ENCODE measurements at regions not wholly inside any gene's neighbourhood (a gene's known extent, or its start where the extent isn't known, plus 50 kb on each side); places are given as distances from the start of the nearest gene placed in this dataset.
"Not testable (repeated sequence)": the region's sequence is repeated elsewhere in the genome, so short reads cannot be mapped to it uniquely, and the experiment has no call there.

GRCh38 chr6:21282360-21282759 is 311.2 kb upstream of the SOX4 start:
- DNase-seq (ENCODE audit: low read depth); CTCF ChIA-PET; H3K27me3 ChIP-seq (ENCODE audit: control insufficient read depth, insufficient read depth, low read length); POLR2A ChIA-PET; H3K36me3 ChIP-seq (ENCODE audit: control insufficient read depth, insufficient read depth, low read length); H3K4me3 ChIP-seq (ENCODE audit: low read depth, low read length): not testable (repeated sequence)

- ChIA-PET CTCF (no interaction called here), POLR2A (no interaction called here)
- Histone ChIP-seq H3K4me3 (ENCODE audit: low read depth, low read length) (no peak overlapping the region), H3K27me3 (ENCODE audit: control insufficient read depth, insufficient read depth, low read length) (no peaks in the 10 kb centered on the region), H3K36me3 (ENCODE audit: control insufficient read depth, insufficient read depth, low read length) (no peaks in the 10 kb centered on the region)
- DNase-seq (ENCODE audit: low read depth) = no peak
- TF ChIP-seq CTCF (IDR thresholded peaks at IDR 0.05; ENCODE audit: insufficient read depth, low read depth, low read length) = no peak
Measured at GRCh38 chr6:21284166-21284565, 309.4 kb upstream of the SOX4 start.

- ChIA-PET POLR2A (no interaction called here), CTCF (no interaction called here)
- TF ChIP-seq CTCF (IDR thresholded peaks at IDR 0.05; ENCODE audit: insufficient read depth, low read depth, low read length) = no peak
Measured at GRCh38 chr6:21284706-21285105, 308.8 kb upstream of the SOX4 start.

DNA sequence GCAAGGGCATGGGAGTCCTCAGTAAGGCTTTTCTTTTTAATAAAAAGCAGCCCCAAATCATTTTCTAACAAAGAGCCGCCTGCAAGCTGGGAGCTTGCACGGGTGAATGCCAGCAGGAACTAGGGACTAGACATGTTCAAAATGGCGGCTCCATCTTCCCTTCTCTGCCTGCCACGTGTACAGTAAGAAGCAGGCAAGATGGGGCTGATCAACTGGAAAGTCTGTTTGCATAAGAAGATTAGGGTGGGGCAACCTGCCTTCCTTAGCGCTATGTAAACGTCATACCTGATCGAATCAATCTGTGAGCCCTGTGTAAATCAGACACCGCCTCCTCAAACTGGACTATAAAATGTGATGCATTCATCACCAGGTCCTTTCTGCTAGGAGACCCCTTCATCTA is 299.4 kb upstream of the SOX4 start:
- Histone ChIP-seq H3K36me3 (ENCODE audit: control insufficient read depth, insufficient read depth, low read length) (no peaks in the 10 kb centered on the region), H3K27me3 (ENCODE audit: control insufficient read depth, insufficient read depth, low read length) (no peaks in the 10 kb centered on the region), H3K4me3 (ENCODE audit: low read depth, low read length) (no peak overlapping the region)
- no peak for DNase-seq (ENCODE audit: low read depth)
- TF ChIP-seq CTCF (IDR thresholded peaks at IDR 0.05; ENCODE audit: insufficient read depth, low read depth, low read length) = no peak
- ChIA-PET POLR2A (no interaction called here), CTCF (interaction anchor here (0.9 kb wide), 1 partner anchor 9 kb away, joined by 3 read pairs; no protein-coding TSS in a partner anchor)

More at GRCh38 chr6:21284706-21285105, 308.8 kb upstream of the SOX4 start:
- no peak for DNase-seq (ENCODE audit: low read depth)
- Histone ChIP-seq H3K4me3 (ENCODE audit: low read depth, low read length) (no peak overlapping the region), H3K27me3 (ENCODE audit: control insufficient read depth, insufficient read depth, low read length) (no peaks in the 10 kb centered on the region), H3K36me3 (ENCODE audit: control insufficient read depth, insufficient read depth, low read length) (no peaks in the 10 kb centered on the region)

GRCh38 chr6:21295506-21296240 is 297.9 kb upstream of the SOX4 start:
- Histone ChIP-seq H3K27me3 (ENCODE audit: control insufficient read depth, insufficient read depth, low read length) (no peaks in the 10 kb centered on the region), H3K4me3 (ENCODE audit: low read depth, low read length) (no peak overlapping the region), H3K36me3 (ENCODE audit: control insufficient read depth, insufficient read depth, low read length) (no peaks in the 10 kb centered on the region)
- DNase-seq (ENCODE audit: low read depth) = no peak
- ChIA-PET CTCF (no interaction called here), POLR2A (interaction anchor here (0.5 kb wide), 1 partner anchor 20 kb away, joined by 6 read pairs; no protein-coding TSS in a partner anchor)
- no peak for TF ChIP-seq CTCF (IDR thresholded peaks at IDR 0.05; ENCODE audit: insufficient read depth, low read depth, low read length)

GRCh38 chr6:21297665-21298064 is 295.9 kb upstream of the SOX4 start:
- CTCF ChIA-PET = no interaction called here
- H3K4me3 ChIP-seq (ENCODE audit: low read depth, low read length) = no peak overlapping the region
- no peaks in the 10 kb centered on the region for H3K36me3 ChIP-seq (ENCODE audit: control insufficient read depth, insufficient read depth, low read length)
- POLR2A ChIA-PET = no interaction called here
- DNase-seq (ENCODE audit: low read depth) = no peak
- H3K27me3 ChIP-seq (ENCODE audit: control insufficient read depth, insufficient read depth, low read length) = no peaks in the 10 kb centered on the region
- TF ChIP-seq CTCF (IDR thresholded peaks at IDR 0.05; ENCODE audit: insufficient read depth, low read depth, low read length) = no peak

Data from BJ (cell line).